Cardiac septum (tissue), 1 donor: ENCODE measurements at regions not wholly inside any gene's neighbourhood (a gene's known extent, or its start where the extent isn't known, plus 50 kb on each side); places are given as distances from the start of the nearest gene placed in this dataset.

Experiments
- DNase-seq: peaks from one replicate; pipeline ENCODE4 v3.0.0-alpha.2; 2020; ENCODE audit warnings: low spot score
- intact Hi-C: fragments of 100-400 bp; cut with DNase I; formaldehyde crosslinking; loops from one replicate; pipeline ENCODE4 v1.14.0; 2022
- donor health status: DM: no; HTN: no; CAD: no.

DNA sequence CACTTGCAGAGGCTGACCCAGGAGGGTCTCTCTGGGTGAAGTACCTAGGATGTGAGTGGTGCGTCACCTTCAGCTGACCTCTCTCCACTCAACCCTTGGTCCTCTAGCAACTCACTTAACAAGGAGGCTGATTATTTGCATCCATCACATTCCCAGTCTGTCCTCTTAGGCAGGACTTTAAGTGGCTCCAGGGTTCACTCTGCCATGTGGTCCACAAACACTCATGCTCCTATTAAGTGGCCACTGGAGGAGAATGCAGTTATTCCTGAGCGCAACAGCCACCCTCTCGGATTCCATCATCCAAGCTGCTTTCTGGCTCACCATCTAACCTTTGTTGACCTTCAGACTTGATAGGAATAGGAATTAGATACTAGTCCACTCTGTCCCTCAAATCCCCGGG lies 61.1 kb upstream of the SCAF8 start:
- intact Hi-C loops, result no loop called here
- DNase-seq, result no peak

DNA sequence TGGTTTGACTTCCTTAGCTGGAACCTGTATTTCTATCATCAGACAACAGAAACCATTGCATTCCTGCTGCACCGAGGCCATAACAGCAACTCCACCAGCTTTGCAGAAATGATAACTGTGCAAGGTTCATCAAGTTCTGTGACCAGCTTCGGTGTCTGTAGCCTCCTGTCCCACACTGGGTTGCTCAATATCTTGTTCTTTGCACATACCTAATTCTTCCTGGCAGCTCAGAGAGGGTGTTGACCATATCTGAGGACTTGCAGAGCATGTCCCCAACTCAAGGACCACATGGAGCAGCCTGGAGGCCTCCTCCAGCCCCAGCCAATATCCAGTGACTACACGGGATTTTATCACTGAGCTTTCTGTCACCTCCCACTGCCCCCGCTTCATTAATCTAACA lies 59.3 kb upstream of the SCAF8 start:
- intact Hi-C loops, result loop anchor here (2.0 kb wide), 1 partner anchor 129 kb away; no protein-coding TSS in a partner anchor
- no peak for DNase-seq

DNA sequence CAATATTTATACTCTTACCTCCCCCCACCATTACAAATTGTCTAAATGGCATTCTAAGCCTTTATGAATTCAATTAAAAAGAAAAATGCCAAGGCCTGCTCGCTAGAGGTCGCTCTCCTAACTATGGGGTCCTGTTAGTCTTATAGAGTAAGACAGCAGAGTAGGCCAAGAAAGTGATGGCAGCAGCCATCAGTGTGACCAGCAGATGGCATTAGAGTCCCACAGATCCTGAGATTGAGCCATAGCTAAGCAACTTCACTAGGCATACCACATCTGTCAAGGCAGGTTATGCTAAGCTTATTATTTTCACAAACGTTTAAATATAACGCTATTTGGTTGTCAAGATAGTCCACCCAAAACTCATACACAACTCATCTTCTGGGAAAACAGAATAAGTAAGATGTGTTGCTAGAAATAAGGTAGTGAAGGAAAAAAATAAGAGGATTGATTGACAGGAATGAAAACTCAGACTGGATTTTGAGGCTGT lies 57.6 kb upstream of the SCAF8 start:
- intact Hi-C loops, result loop anchor here (2.0 to 5.0 kb wide), 2 partner anchors 127 to 497 kb away; no protein-coding TSS in a partner anchor
- peak; percentile 90 for DNase-seq

DNA sequence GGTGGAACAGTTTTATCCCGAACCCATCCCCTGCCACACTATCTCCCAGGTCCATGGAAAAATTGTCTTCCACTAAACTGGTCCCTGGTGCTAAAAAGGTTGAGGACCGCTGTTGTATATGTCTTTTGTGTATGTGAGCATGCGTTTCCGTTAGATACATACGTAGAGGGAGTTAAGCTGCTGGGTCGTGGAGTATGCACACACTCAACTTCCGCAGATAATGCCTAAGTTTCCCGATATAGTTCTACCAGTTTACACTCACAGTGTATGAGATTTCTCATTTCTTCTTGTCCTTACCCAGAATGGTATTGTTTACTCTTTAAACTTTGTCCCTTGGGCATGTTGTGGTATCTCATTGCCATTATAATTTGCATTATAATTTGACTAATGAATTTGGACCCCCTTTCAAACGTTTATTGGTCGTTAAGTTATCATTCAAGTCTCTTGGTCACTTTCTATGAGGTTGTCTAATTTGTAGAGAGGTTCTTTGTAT lies 50.5 kb upstream of the SCAF8 start:
- intact Hi-C loops, result no loop called here
- no peak for DNase-seq
